ENCODE measurements at regions not wholly inside any gene's neighbourhood (a gene's known extent, or its start where the extent isn't known, plus 50 kb on each side); places are given as distances from the start of the nearest gene placed in this dataset.

GRCh38 chr16:86806838-86807351 is 228.5 kb downstream of the FOXL1 start:
- DNase-seq (ENCODE audit: low spot score): no peak

- no peak for DNase-seq (ENCODE audit: low spot score)
Measured at GRCh38 chr16:86808863-86809444, 230.6 kb downstream of the FOXL1 start.

DNA sequence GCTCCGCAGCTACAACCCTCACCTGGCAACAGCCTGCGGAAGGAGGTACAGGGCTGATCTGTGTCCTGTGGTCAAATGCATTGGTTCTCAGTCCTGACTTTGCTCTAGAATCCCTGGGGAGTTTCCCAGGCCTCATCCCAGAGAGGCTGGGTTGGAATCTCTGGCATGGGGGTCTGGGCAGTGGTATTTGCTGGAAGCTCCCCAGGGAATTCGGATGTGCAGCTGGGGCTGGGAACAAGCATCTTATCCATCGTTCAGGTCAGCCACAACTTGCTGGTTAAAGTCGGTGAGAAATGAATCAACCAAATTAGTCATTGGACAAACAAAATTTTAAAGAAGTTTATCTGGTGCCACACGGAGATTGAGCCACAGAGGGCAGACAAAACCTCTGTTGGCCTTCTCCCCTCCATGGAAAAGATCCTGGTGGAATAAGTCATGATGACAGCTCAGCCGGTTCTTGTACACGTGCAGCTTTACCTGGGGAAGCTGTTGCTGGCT is 231.2 kb downstream of the FOXL1 start:
- no peak for DNase-seq (ENCODE audit: low spot score)

GRCh38 chr16:86810062-86810461 is 231.7 kb downstream of the FOXL1 start:
- no peak for DNase-seq (ENCODE audit: low spot score)

DNA sequence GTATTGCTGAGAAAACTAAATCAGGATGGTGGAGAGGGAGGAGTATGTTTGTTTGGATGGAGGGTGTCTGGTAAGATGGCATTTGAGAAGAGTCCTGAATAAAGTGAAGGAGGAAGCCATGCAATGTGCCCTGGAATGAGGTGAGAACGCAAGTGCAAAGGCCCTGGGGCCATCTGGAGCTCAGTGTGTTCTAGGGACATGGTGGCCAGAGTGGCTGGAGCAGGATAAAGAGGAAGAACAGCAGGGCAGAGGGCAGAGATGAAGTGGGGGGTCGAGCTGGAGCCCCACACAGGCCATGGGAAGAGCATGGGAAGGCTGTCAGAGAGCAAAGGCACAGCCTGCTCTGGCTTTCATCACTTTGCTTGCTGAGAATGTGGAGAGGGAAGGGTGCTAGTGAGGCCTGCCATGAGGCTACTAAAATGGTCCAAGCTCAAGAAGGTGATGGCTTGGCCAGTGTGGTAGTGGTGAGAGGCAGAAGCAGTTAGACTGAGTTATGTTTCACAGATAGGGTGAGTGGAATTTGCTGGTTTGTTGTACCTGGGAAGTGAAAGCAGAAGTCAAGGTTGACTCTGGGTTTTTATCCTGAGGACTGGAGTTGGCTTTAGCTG is 234.1 kb downstream of the FOXL1 start:
- DNase-seq (ENCODE audit: low spot score): no peak

DNA sequence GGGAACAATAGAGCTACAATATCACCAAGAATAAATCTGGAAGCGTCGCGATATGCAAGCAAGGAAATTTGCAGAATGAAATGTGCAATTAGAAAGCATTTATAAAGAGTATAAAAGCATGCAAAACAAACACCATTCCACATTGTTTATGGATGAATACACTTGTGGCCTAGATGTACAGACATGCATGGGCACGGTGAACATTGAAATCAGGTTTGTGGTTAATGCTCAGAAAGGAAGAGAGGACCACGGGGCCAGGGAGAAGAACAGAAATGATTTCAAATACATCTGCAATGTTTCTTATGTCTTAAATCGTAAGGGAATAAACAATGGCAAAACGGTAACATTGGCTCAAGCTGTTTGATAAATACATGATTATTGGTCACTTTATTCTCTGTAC is 235.9 kb downstream of the FOXL1 start:
- DNase-seq (ENCODE audit: low spot score): no peak

GRCh38 chr16:86816930-86817625 is 238.7 kb downstream of the FOXL1 start:
- no peak for DNase-seq (ENCODE audit: low spot score)

- no peak for DNase-seq (ENCODE audit: low spot score)
Measured at GRCh38 chr16:86818671-86819532, 240.6 kb downstream of the FOXL1 start.

DNA sequence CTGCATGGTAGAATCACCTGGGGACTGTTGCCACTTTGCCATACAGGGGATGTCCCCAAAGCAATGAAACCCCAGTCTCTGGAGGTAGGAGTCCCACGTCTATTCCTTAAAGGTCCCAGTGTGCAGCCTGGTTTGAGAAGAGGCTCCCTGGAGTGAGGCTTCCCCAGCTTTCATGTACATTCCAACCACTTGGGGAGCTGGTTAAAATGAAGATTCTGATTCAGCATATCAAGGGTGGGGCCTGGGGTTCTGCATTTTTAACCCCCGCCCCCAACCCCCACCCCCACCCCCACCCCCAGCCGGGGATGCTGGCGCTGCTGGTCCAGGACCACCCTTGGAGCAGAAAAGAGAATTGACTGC is 241.2 kb downstream of the FOXL1 start:
- no peak for DNase-seq (ENCODE audit: low spot score)

- DNase-seq (ENCODE audit: low spot score): no peak
Measured at GRCh38 chr16:86821895-86822294, 243.5 kb downstream of the FOXL1 start.

- no peak for DNase-seq (ENCODE audit: low spot score)
Measured at GRCh38 chr16:86823125-86823524, 244.8 kb downstream of the FOXL1 start.

DNA sequence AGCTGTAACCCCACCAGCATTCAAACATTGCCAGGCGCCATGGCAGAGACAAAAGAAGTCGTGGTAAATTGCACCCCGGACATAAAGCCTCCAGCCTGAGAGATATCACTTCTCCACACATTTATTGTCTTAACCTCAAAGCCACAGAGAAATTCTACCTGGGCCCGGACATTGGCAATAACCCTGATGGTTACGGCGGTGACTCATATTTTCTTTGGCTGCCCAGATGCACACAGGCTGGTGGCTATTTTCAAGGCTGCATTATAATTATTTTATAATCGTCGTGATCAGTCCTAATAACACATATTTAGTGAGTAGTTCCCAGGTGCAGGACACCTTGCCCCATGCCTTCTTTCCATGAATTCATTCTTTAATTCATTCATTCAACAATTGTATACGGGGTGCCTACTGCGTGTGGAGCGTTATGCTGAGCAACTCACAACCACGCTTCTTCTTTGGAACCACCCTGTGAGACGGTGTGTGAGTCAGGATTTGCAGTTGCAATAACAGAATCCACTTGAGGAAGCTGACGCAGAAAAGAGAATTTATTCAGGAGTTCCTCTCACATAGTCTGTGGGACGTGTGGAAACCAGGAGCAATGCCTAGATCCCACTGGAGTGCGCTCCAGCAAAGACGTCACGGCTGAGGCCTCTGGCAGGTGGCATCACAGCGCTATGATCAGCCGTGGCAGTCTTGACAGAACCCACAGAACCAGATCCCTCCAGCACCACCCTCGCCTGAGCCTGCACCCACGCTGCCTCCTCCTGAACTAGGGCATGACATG is 245.7 kb downstream of the FOXL1 start:
- DNase-seq (ENCODE audit: low spot score): no peak

- DNase-seq (ENCODE audit: low spot score): no peak
Measured at GRCh38 chr16:86824751-86825296, 246.5 kb downstream of the FOXL1 start.

GRCh38 chr16:86825631-86826030 is 247.3 kb downstream of the FOXL1 start:
- no peak for DNase-seq (ENCODE audit: low spot score)

GRCh38 chr16:86826941-86827340 is 248.6 kb downstream of the FOXL1 start:
- DNase-seq (ENCODE audit: low spot score): no peak

DNA sequence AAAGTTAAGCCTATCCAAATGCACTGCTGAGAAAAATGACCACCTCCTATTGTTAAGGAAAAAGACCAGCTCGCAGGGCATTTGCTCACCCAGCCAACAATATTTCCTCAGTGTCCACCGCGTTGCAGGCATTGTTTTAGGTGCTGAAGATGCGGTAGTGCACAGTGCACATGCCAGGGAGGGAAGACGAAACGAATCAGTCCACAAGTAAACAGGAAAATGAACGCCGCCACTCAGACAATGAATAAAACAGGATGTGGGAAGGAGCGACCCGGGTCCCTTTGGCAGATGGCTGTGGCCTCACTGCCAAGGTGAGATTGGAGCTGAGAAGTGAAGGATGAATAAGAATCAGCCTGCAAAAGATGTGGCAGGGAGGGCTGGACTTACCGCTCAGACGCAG is 249.2 kb downstream of the FOXL1 start:
- DNase-seq (ENCODE audit: low spot score): no peak

DNA sequence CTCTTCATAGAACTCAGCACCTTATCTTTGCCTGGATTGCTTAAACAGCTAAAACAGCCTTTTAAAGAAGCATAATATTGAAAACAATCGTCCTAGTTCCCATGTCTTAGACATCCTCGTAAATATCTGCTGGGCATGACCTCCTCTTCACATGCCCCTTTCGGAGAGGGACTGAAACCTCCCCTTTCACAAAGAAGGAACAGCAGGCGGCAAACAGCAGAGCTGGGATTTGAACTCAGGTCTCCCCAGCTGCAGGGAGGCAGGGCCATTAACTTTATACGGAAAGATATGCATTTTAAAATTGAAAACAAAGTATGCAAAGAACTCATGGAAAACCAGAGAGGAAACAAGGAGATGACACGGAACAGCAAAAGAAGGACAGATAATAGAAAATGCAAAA is 249.9 kb downstream of the FOXL1 start:
- DNase-seq (ENCODE audit: low spot score): no peak

DNA sequence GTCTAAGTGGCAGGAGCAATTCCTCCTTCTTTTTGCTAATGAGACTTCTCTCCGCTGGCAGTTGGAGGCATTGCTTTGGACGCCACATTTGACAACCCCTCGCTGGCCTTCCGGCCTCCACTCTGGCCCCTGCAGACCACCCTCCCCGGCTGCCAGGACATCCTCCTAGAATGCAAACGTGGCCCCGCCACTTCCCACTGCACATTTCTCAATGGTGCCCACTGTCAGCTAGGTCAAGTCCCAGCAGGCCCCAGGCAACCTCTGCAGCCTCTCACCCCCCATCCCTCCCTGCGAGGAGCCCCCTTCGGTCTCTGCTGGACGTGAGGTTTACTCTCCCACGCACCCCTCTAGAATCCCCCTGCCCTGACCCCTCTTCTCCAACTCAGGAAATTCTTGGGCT is 250.3 kb downstream of the FOXL1 start:
- DNase-seq (ENCODE audit: low spot score): no peak

- DNase-seq (ENCODE audit: low spot score): no peak
Measured at GRCh38 chr16:86831366-86831765, 253.0 kb downstream of the FOXL1 start.

- DNase-seq (ENCODE audit: low spot score): no peak
Measured at GRCh38 chr16:86833136-86833535, 254.8 kb downstream of the FOXL1 start.

DNA sequence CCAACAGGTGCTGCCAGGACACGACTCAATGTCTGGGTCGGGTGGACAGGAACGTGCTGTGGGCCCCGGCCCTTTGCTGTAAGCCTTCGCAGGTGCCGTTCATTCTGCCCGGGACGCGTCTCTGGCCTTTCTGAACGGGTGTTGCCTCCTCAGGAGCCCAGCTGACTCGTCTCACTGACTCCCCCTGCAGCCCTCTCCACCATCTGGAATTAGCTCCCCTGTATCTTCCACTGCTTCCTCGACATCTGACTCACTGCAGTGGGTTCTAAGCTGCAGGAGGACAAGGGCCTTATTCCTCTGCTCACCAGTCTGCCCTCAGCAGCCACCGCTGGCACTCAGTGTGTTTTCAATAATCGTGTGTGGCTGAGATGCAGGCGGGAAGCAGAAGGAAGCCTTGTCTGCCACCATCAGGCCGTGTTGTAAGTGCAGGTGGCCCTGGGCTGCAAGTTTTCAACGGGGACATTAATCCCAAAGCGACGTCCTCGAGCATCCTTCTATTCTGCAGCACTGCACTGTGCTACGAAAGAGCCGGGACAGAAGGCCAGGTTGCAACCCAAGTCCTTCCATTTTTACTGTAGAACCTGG is 256.2 kb downstream of the FOXL1 start:
- no peak for DNase-seq (ENCODE audit: low spot score)
